ENCODE measurements at regions not wholly inside any gene's neighbourhood (a gene's known extent, or its start where the extent isn't known, plus 50 kb on each side); places are given as distances from the start of the nearest gene placed in this dataset.

GRCh38 chr1:70490153-70490552 is 79.1 kb downstream of the CTH start:
- no peak for TF ChIP-seq CTCF (IDR thresholded peaks at IDR 0.05)

GRCh38 chr1:70495370-70495769 is 84.3 kb downstream of the CTH start:
- no peak for TF ChIP-seq CTCF (IDR thresholded peaks at IDR 0.05)

- TF ChIP-seq CTCF (IDR thresholded peaks at IDR 0.05), result no peak
Measured at GRCh38 chr1:70496181-70496580, 85.1 kb downstream of the CTH start.

- TF ChIP-seq CTCF (IDR thresholded peaks at IDR 0.05), result no peak
Measured at GRCh38 chr1:70497152-70497551, 86.1 kb downstream of the CTH start.

GRCh38 chr1:70498666-70499065 is 87.6 kb downstream of the CTH start:
- no peak for TF ChIP-seq CTCF (IDR thresholded peaks at IDR 0.05)

- no peak for TF ChIP-seq CTCF (IDR thresholded peaks at IDR 0.05)
Measured at GRCh38 chr1:70499695-70500094, 88.6 kb downstream of the CTH start.

- no peak for TF ChIP-seq CTCF (IDR thresholded peaks at IDR 0.05)
Measured at GRCh38 chr1:70503358-70503757, 92.3 kb downstream of the CTH start.

- no peak for TF ChIP-seq CTCF (IDR thresholded peaks at IDR 0.05)
Measured at GRCh38 chr1:70504176-70504820, 93.2 kb downstream of the CTH start.

Data from LNCAP (cell line).